ENCODE measurements at regions not wholly inside any gene's neighbourhood (a gene's known extent, or its start where the extent isn't known, plus 50 kb on each side); places are given as distances from the start of the nearest gene placed in this dataset.
"Not testable (repeated sequence)": the region's sequence is repeated elsewhere in the genome, so short reads cannot be mapped to it uniquely, and the experiment has no call there.

- TF ChIP-seq CTCF (IDR thresholded peaks at IDR 0.05; ENCODE audit: unreplicated experiment), result peak; percentile 76
- peaks cover 9% of the 10 kb centered on the region for H3K4me1 Mint-ChIP-seq (ENCODE audit: low read depth)
- H3K27ac Mint-ChIP-seq, result no peak overlapping the region
- H3K4me3 Mint-ChIP-seq (ENCODE audit: low read depth), result no peak overlapping the region
- no peaks in the 10 kb centered on the region for H3K36me3 Mint-ChIP-seq (ENCODE audit: insufficient read depth)
- peak; percentile 20 for DNase-seq (ENCODE audit: low spot score, unreplicated experiment)
- peaks cover 9% of the 10 kb centered on the region for H3K27me3 Mint-ChIP-seq
- H3K9me3 Mint-ChIP-seq (ENCODE audit: low read depth), result peaks cover 12% of the 10 kb centered on the region
Observed at GRCh38 chr3:75294124-75294523, 370.0 kb upstream of the FRG2C start.

DNA sequence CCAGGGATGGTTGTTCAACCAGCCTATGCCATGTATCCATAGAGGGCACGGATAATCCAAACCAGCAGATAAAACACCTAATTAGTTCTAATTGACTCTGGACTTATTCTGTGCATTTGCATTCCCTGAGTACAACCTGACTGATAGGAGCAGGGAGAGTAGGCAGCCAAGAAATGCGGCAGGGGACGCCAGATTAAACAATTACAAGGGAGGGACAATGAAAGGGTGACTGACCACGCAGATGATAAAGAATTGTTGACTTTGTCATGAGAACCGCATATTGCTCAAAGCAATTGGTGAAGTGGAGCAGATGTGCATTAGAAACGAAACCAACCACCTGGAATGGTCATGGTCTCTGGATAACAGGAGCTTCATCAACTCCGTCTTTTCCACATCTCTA is 369.1 kb upstream of the FRG2C start:
- Mint-ChIP-seq H3K4me3 (ENCODE audit: low read depth) (no peak overlapping the region), H3K27ac (no peak overlapping the region), H3K36me3 (ENCODE audit: insufficient read depth) (no peaks in the 10 kb centered on the region)

DNA sequence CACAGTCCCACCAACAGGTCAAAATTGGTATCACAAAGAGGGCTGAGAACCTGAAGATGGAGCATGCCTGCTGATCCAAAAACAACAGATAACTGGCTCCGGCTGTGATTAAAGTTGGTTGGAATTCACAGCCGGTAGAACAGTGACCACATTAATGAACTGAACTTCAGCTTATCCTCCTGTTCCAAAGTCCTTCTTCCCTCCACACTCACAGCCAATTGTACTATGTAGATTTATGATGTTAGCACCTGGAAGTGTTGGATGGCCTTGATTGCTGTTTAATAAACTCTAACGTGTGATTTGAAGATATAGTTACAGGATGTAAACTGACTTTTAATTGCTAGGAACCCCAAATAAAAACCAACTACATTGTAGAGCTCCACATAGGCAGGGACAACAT is 367.3 kb upstream of the FRG2C start:
- no peak overlapping the region for H3K27ac Mint-ChIP-seq
- no peak for TF ChIP-seq CTCF (IDR thresholded peaks at IDR 0.05; ENCODE audit: unreplicated experiment)
- DNase-seq (ENCODE audit: low spot score, unreplicated experiment), result no peak
- peaks cover 7% of the 10 kb centered on the region for H3K27me3 Mint-ChIP-seq
- H3K9me3 Mint-ChIP-seq (ENCODE audit: low read depth), result peaks cover 12% of the 10 kb centered on the region
- no peak overlapping the region for H3K4me3 Mint-ChIP-seq (ENCODE audit: low read depth)
- no peaks in the 10 kb centered on the region for H3K36me3 Mint-ChIP-seq (ENCODE audit: insufficient read depth)
- H3K4me1 Mint-ChIP-seq (ENCODE audit: low read depth), result peaks cover 9% of the 10 kb centered on the region

More for the DNA sequence above, 369.1 kb upstream of the FRG2C start:
- Mint-ChIP-seq H3K9me3 (ENCODE audit: low read depth) (peaks cover 12% of the 10 kb centered on the region), H3K27me3 (peaks cover 9% of the 10 kb centered on the region), H3K4me1 (ENCODE audit: low read depth) (peaks cover 9% of the 10 kb centered on the region)
- DNase-seq (ENCODE audit: low spot score, unreplicated experiment), result no peak
- no peak for TF ChIP-seq CTCF (IDR thresholded peaks at IDR 0.05; ENCODE audit: unreplicated experiment)

- peaks cover 12% of the 10 kb centered on the region for H3K9me3 Mint-ChIP-seq (ENCODE audit: low read depth)
- DNase-seq (ENCODE audit: low spot score, unreplicated experiment), result no peak
- peaks cover 3% of the 10 kb centered on the region for H3K27me3 Mint-ChIP-seq
- no peak overlapping the region for H3K4me3 Mint-ChIP-seq (ENCODE audit: low read depth)
- no peak for TF ChIP-seq CTCF (IDR thresholded peaks at IDR 0.05; ENCODE audit: unreplicated experiment)
- H3K36me3 Mint-ChIP-seq (ENCODE audit: insufficient read depth), result no peaks in the 10 kb centered on the region
- H3K4me1 Mint-ChIP-seq (ENCODE audit: low read depth), result peaks cover 6% of the 10 kb centered on the region
- H3K27ac Mint-ChIP-seq, result no peak overlapping the region
Observed at GRCh38 chr3:75300606-75301005, 363.5 kb upstream of the FRG2C start.

- H3K4me3 Mint-ChIP-seq (ENCODE audit: low read depth); H3K4me1 Mint-ChIP-seq (ENCODE audit: low read depth); DNase-seq (ENCODE audit: low spot score, unreplicated experiment); H3K27ac Mint-ChIP-seq; H3K27me3 Mint-ChIP-seq; H3K36me3 Mint-ChIP-seq (ENCODE audit: insufficient read depth): not testable (repeated sequence)
- peaks cover 12% of the 10 kb centered on the region for H3K9me3 Mint-ChIP-seq (ENCODE audit: low read depth)
Observed at GRCh38 chr3:75301050-75301449, 363.1 kb upstream of the FRG2C start.

- H3K27me3 Mint-ChIP-seq, result no peaks in the 10 kb centered on the region
- H3K27ac Mint-ChIP-seq, result no peak overlapping the region
- peaks cover under 1% of the 10 kb centered on the region for H3K9me3 Mint-ChIP-seq (ENCODE audit: low read depth)
- no peak overlapping the region for H3K4me3 Mint-ChIP-seq (ENCODE audit: low read depth)
- no peak for DNase-seq (ENCODE audit: low spot score, unreplicated experiment)
- TF ChIP-seq CTCF (IDR thresholded peaks at IDR 0.05; ENCODE audit: unreplicated experiment), result no peak
- H3K4me1 Mint-ChIP-seq (ENCODE audit: low read depth), result peaks cover 5% of the 10 kb centered on the region
- no peaks in the 10 kb centered on the region for H3K36me3 Mint-ChIP-seq (ENCODE audit: insufficient read depth)
Observed at GRCh38 chr3:75303741-75304140, 360.4 kb upstream of the FRG2C start.
